HEK293 (cell line): ENCODE measurements at regions not wholly inside any gene's neighbourhood (a gene's known extent, or its start where the extent isn't known, plus 50 kb on each side); places are given as distances from the start of the nearest gene placed in this dataset.

Experiments
- CTCF ChIA-PET: fragments of 350-600 bp; formaldehyde crosslinking; extraction: SDS; loops from one replicate; lab custom pipeline; 2021; ENCODE audit warnings: antibody characterized with exemption; lab: Yijun Ruan, JAX
- POLR2A ChIA-PET: fragments of 300-600 bp; formaldehyde crosslinking; extraction: SDS; loops from one replicate; lab custom pipeline; 2020; ENCODE audit warnings: antibody characterized with exemption, inconsistent platforms; lab: Yijun Ruan, JAX
- H3K27ac ChIP-seq: fragments of 200-500 bp; sonication (Bioruptor generic); 2 replicates; pipeline ENCODE4 v1.5.1; 2014; ENCODE audit warnings: low read depth, low read length, control low read depth, inconsistent platforms; ENCODE audit errors: extremely low read depth
- H3K36me3 ChIP-seq, 2 experiments: fragments of 200-500 bp in 1 of 2; sonication (Bioruptor generic) in 1 of 2; 1 replicate in 1 of 2; 2 replicates in 1 of 2; pipeline ENCODE4 v1.5.1; 2014 to 2017; ENCODE audit warnings: inconsistent platforms in 2 of 2, low read length in 2 of 2; ENCODE audit not compliant: control insufficient read depth in 2 of 2, insufficient read depth in 1 of 2
- H3K4me1 ChIP-seq: fragments of 200-500 bp; sonication (Bioruptor generic); 2 replicates; pipeline ENCODE4 v1.5.1; 2014; ENCODE audit warnings: mild to moderate bottlenecking, low read length, inconsistent platforms; ENCODE audit not compliant: control insufficient read depth, insufficient read depth
- H3K4me3 ChIP-seq: 2 replicates; pipeline ENCODE4 v1.5.1; 2011; ENCODE audit warnings: low read depth, mild to moderate bottlenecking, control low read depth, low read length, moderate library complexity
- H3K9me3 ChIP-seq: fragments of 200-500 bp; sonication (Bioruptor generic); 2 replicates; pipeline ENCODE4 v1.5.1; 2014; ENCODE audit warnings: low read depth, low read length, inconsistent platforms; ENCODE audit not compliant: control insufficient read depth, insufficient read depth
- BCL11B ChIP-seq: fragments of 450-650 bp; formaldehyde crosslinking; IDR thresholded peaks from 2 replicates; pipeline ENCODE4 v1.5.1; 2016; ENCODE audit warnings: low read depth, missing biosample characterization, missing genetic modification characterization
- KLF10 ChIP-seq: fragments of 450-650 bp; IDR thresholded peaks from 2 replicates; pipeline ENCODE4 v1.5.1; 2018; ENCODE audit warnings: missing biosample characterization, mild to moderate bottlenecking, missing genetic modification characterization
- KLF16 ChIP-seq: fragments of 450-650 bp; formaldehyde crosslinking; IDR thresholded peaks from 2 replicates; pipeline ENCODE4 v1.5.1; 2017; ENCODE audit warnings: missing biosample characterization, missing genetic modification characterization
- MYNN ChIP-seq: fragments of 450-650 bp; formaldehyde crosslinking; IDR thresholded peaks from 2 replicates; pipeline ENCODE4 v1.5.1; 2016; ENCODE audit warnings: missing biosample characterization, missing genetic modification characterization, borderline replicate concordance
- PRDM2 ChIP-seq: fragments of 450-650 bp; formaldehyde crosslinking; IDR thresholded peaks from 2 replicates; pipeline ENCODE4 v1.5.1; 2016; ENCODE audit warnings: missing biosample characterization, missing genetic modification characterization, borderline replicate concordance
- REPIN1 ChIP-seq: fragments of 450-650 bp; formaldehyde crosslinking; IDR thresholded peaks from 2 replicates; pipeline ENCODE4 v1.5.1; 2017; ENCODE audit warnings: missing biosample characterization, missing genetic modification characterization, low read depth
- SP7 ChIP-seq: fragments of 450-650 bp; formaldehyde crosslinking; IDR thresholded peaks from 2 replicates; pipeline ENCODE4 v1.5.1; 2016; ENCODE audit warnings: missing biosample characterization, missing genetic modification characterization
- ZBTB20 ChIP-seq: fragments of 450-650 bp; formaldehyde crosslinking; IDR thresholded peaks from 2 replicates; pipeline ENCODE4 v1.5.1; 2016; ENCODE audit warnings: missing biosample characterization, missing genetic modification characterization
- ZNF121 ChIP-seq: fragments of 450-650 bp; formaldehyde crosslinking; IDR thresholded peaks from 2 replicates; pipeline ENCODE4 v1.5.1; 2016; ENCODE audit warnings: missing biosample characterization, missing genetic modification characterization
- ZNF184 ChIP-seq: fragments of 450-650 bp; IDR thresholded peaks from 2 replicates; pipeline ENCODE4 v1.5.1; 2018; ENCODE audit warnings: missing biosample characterization, mild to moderate bottlenecking, missing genetic modification characterization
- ZNF266 ChIP-seq: fragments of 450-650 bp; formaldehyde crosslinking; IDR thresholded peaks from 2 replicates; pipeline ENCODE4 v1.5.1; 2016; ENCODE audit warnings: missing biosample characterization, missing genetic modification characterization, low read depth
- ZNF274 ChIP-seq, 2 experiments: fragments of 200-500 bp in 1 of 2; fragments of 450-650 bp in 1 of 2; sonication (Bioruptor generic) in 1 of 2; formaldehyde crosslinking in 1 of 2; IDR thresholded peaks; 2 replicates each; pipeline versions ENCODE4 v1.5.1 to v1.6.1; 2014 to 2016; ENCODE audit warnings: borderline replicate concordance in 1 of 2, inconsistent platforms in 1 of 2, low read length in 1 of 2, missing biosample characterization in 1 of 2, missing genetic modification characterization in 1 of 2
- ZNF341 ChIP-seq: fragments of 450-650 bp; formaldehyde crosslinking; IDR thresholded peaks from 2 replicates; pipeline ENCODE4; 2016; ENCODE audit warnings: low read depth, missing biosample characterization, missing genetic modification characterization
- ZNF366 ChIP-seq: fragments of 450-650 bp; formaldehyde crosslinking; conservative IDR thresholded peaks from 2 replicates; pipeline ENCODE4 v1.5.1; 2016; ENCODE audit warnings: missing biosample characterization, missing genetic modification characterization
- ZNF423 ChIP-seq: fragments of 450-650 bp; formaldehyde crosslinking; IDR thresholded peaks from 2 replicates; pipeline ENCODE4 v1.5.1; 2016; ENCODE audit warnings: missing biosample characterization, missing genetic modification characterization
- ZNF549 ChIP-seq: fragments of 450-650 bp; IDR thresholded peaks from 2 replicates; pipeline ENCODE4 v1.5.1; 2018; ENCODE audit warnings: missing biosample characterization, missing genetic modification characterization, mild to moderate bottlenecking, inconsistent platforms, moderate library complexity
- ZNF707 ChIP-seq: fragments of 450-650 bp; formaldehyde crosslinking; IDR thresholded peaks from 2 replicates; pipeline ENCODE4 v1.5.1; 2016; ENCODE audit warnings: missing biosample characterization, missing genetic modification characterization
- ZNF792 ChIP-seq: fragments of 450-650 bp; formaldehyde crosslinking; IDR thresholded peaks from 2 replicates; pipeline ENCODE4 v1.5.1; 2016; ENCODE audit warnings: missing biosample characterization, missing genetic modification characterization
- TF ChIP-seq, protein P1 (sequence below): fragments of 450-650 bp; formaldehyde crosslinking; IDR thresholded peaks from 2 replicates; pipeline ENCODE4 v1.5.1; 2016; ENCODE audit warnings: missing biosample characterization, missing genetic modification characterization

GRCh38 chr5:167769846-167770413 lies 521.5 kb upstream of the WWC1 start:
- TF ChIP-seq PRDM2 = no peak
- TF ChIP-seq ZNF423 (tag by site-specific recombination) = no peak
- TF ChIP-seq SP7 = no peak
- no peak for TF ChIP-seq BCL11B (tag by site-specific recombination)
- no peak for TF ChIP-seq ZNF266
- no peak for TF ChIP-seq ZNF366
- no peak for TF ChIP-seq ZNF341 (tag by site-specific recombination)
- no peak for TF ChIP-seq KLF10 (tag by site-specific recombination)
- no peak for TF ChIP-seq ZNF184
- no peak for TF ChIP-seq ZNF792
- TF ChIP-seq ZBTB20 = no peak
- TF ChIP-seq KLF16 (tag by site-specific recombination) = no peak
- TF ChIP-seq ZNF121 (tag by site-specific recombination) = no peak
- no peak for TF ChIP-seq ZNF274 (IDR thresholded peaks at IDR 0.05; ENCODE audit: low read length)
- TF ChIP-seq ZNF274 (tag by site-specific recombination; IDR thresholded peaks at IDR 0.05; ENCODE audit: borderline replicate concordance) = no peak
- no peak for TF ChIP-seq MYNN (tag by site-specific recombination)
- TF ChIP-seq, protein P1, sequence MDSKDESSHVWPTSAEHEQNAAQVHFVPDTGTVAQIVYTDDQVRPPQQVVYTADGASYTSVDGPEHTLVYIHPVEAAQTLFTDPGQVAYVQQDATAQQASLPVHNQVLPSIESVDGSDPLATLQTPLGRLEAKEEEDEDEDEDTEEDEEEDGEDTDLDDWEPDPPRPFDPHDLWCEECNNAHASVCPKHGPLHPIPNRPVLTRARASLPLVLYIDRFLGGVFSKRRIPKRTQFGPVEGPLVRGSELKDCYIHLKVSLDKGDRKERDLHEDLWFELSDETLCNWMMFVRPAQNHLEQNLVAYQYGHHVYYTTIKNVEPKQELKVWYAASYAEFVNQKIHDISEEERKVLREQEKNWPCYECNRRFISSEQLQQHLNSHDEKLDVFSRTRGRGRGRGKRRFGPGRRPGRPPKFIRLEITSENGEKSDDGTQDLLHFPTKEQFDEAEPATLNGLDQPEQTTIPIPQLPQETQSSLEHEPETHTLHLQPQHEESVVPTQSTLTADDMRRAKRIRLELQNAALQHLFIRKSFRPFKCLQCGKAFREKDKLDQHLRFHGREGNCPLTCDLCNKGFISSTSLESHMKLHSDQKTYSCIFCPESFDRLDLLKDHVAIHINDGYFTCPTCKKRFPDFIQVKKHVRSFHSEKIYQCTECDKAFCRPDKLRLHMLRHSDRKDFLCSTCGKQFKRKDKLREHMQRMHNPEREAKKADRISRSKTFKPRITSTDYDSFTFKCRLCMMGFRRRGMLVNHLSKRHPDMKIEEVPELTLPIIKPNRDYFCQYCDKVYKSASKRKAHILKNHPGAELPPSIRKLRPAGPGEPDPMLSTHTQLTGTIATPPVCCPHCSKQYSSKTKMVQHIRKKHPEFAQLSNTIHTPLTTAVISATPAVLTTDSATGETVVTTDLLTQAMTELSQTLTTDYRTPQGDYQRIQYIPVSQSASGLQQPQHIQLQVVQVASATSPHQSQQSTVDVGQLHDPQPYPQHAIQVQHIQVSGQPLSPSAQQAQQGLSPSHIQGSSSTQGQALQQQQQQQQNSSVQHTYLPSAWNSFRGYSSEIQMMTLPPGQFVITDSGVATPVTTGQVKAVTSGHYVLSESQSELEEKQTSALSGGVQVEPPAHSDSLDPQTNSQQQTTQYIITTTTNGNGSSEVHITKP = no peak
- no peak for TF ChIP-seq REPIN1 (tag by site-specific recombination)
- no peak for TF ChIP-seq ZNF549 (tag by site-specific recombination)
- TF ChIP-seq ZNF707 (tag by site-specific recombination) = no peak
- Histone ChIP-seq H3K9me3 (no peaks in the 10 kb centered on the region), H3K4me3 (no peak overlapping the region), H3K36me3 (no peaks in the 10 kb centered on the region), H3K4me1 (no peaks in the 10 kb centered on the region), H3K27ac (no peak overlapping the region)
- ChIA-PET POLR2A (no interaction called here), CTCF (interaction anchor here (0.7 kb wide), 1 partner anchor 1357 kb away, joined by 4 read pairs; no protein-coding TSS in a partner anchor)
